ENCODE measurements at regions not wholly inside any gene's neighbourhood (a gene's known extent, or its start where the extent isn't known, plus 50 kb on each side); places are given as distances from the start of the nearest gene placed in this dataset.

GRCh38 chr3:161950318-161950868, 453.8 kb downstream of the OTOL1 start:
- no peak overlapping the region for H3K27ac ChIP-seq (ENCODE audit: low read length)

GRCh38 chr3:161957467-161957866, 460.9 kb downstream of the OTOL1 start:
- no peaks in the 10 kb centered on the region for H3K9me2 ChIP-seq (replicated peaks; ENCODE audit: low read length)
- CTCF ChIA-PET = no interaction called here
- peak; percentile 51; the same call in 1 of the 2 replicates for ATAC-seq
- POLR2A ChIA-PET (ENCODE audit: unreplicated experiment) = interaction anchor here (0.6 kb wide), 1 partner anchor 63 kb away, joined by 4 read pairs; no protein-coding TSS in a partner anchor
- no peak overlapping the region for H3K4me3 ChIP-seq (ENCODE audit: low read length)
- peak; percentile 18 for DNase-seq
- TF ChIP-seq EZH2 (IDR thresholded peaks at IDR 0.05; ENCODE audit: low read length, unreplicated experiment) = no peak
- no peak for TF ChIP-seq EZH2phosphoT487 (IDR thresholded peaks at IDR 0.05; ENCODE audit: borderline replicate concordance, low read length)
- TF ChIP-seq CTCF (conservative IDR thresholded peaks at IDR 0.05; ENCODE audit: low read depth, low read length) = no peak
- H3K4me1 ChIP-seq (ENCODE audit: insufficient read depth, low read length) = no peaks in the 10 kb centered on the region
- H3K4me2 ChIP-seq (ENCODE audit: low read length) = no peak overlapping the region
- no peaks in the 10 kb centered on the region for H3K36me3 ChIP-seq (ENCODE audit: low read depth, low read length)
- H3K27ac ChIP-seq (ENCODE audit: low read length) = no peak overlapping the region
- H3F3A ChIP-seq (ENCODE audit: low read length, unreplicated experiment) = no peaks in the 10 kb centered on the region
- no peaks in the 10 kb centered on the region for H3K79me2 ChIP-seq (ENCODE audit: low read length)
- H3K9ac ChIP-seq (ENCODE audit: low read length) = no peak overlapping the region
- no TSS peak for BruUV-seq (replicated peaks)
- no peaks in the 10 kb centered on the region for H3K9me3 ChIP-seq (ENCODE audit: low read length)
- H3K27me3 ChIP-seq (ENCODE audit: low read length) = no peaks in the 10 kb centered on the region
- H2AFZ ChIP-seq (ENCODE audit: low read length) = no peak overlapping the region
- H4K20me1 ChIP-seq (ENCODE audit: low read length) = no peaks in the 10 kb centered on the region
- intact Hi-C loops (cut with micrococcal nuclease) = no loop called here

More at GRCh38 chr3:161950318-161950868, 453.8 kb downstream of the OTOL1 start:
- DNase-seq (no peak), ATAC-seq (no peak)
- H3K79me2 ChIP-seq (ENCODE audit: low read length) = no peaks in the 10 kb centered on the region
- H3F3A ChIP-seq (ENCODE audit: low read length, unreplicated experiment) = no peaks in the 10 kb centered on the region
- H3K4me1 ChIP-seq (ENCODE audit: insufficient read depth, low read length) = 0 out of 2 replicates have a peak, but pooled peaks cover 7% of the 10 kb centered on the region
- H3K9me3 ChIP-seq (ENCODE audit: low read length) = no peaks in the 10 kb centered on the region
- intact Hi-C loops (cut with micrococcal nuclease) = no loop called here
- no peak overlapping the region for H3K9ac ChIP-seq (ENCODE audit: low read length)
- CTCF ChIA-PET = no interaction called here
- no peaks in the 10 kb centered on the region for H3K36me3 ChIP-seq (ENCODE audit: low read depth, low read length)
- no peaks in the 10 kb centered on the region for H3K27me3 ChIP-seq (ENCODE audit: low read length)
- H2AFZ ChIP-seq (ENCODE audit: low read length) = no peak overlapping the region
- POLR2A ChIA-PET (ENCODE audit: unreplicated experiment) = no interaction called here
- no peaks in the 10 kb centered on the region for H3K9me2 ChIP-seq (replicated peaks; ENCODE audit: low read length)
- BruUV-seq (replicated peaks) = no TSS peak
- no peaks in the 10 kb centered on the region for H4K20me1 ChIP-seq (ENCODE audit: low read length)
- no peak for TF ChIP-seq CTCF (conservative IDR thresholded peaks at IDR 0.05; ENCODE audit: low read depth, low read length)
- TF ChIP-seq EZH2phosphoT487 (IDR thresholded peaks at IDR 0.05; ENCODE audit: borderline replicate concordance, low read length) = no peak
- TF ChIP-seq EZH2 (IDR thresholded peaks at IDR 0.05; ENCODE audit: low read length, unreplicated experiment) = no peak
- no peak overlapping the region for H3K4me3 ChIP-seq (ENCODE audit: low read length)
- H3K4me2 ChIP-seq (ENCODE audit: low read length) = no peak overlapping the region

- ATAC-seq = no peak
- no TSS peak for BruUV-seq (replicated peaks)
Observed at GRCh38 chr3:161964857-161965256, 468.2 kb downstream of the OTOL1 start.

More at GRCh38 chr3:161964857-161965256, 468.2 kb downstream of the OTOL1 start:
- no peak overlapping the region for H2AFZ ChIP-seq (ENCODE audit: low read length)
- H3K27me3 ChIP-seq (ENCODE audit: low read length) = no peaks in the 10 kb centered on the region
- TF ChIP-seq EZH2phosphoT487 (IDR thresholded peaks at IDR 0.05; ENCODE audit: borderline replicate concordance, low read length) (no peak), EZH2 (IDR thresholded peaks at IDR 0.05; ENCODE audit: low read length, unreplicated experiment) (no peak), CTCF (conservative IDR thresholded peaks at IDR 0.05; ENCODE audit: low read depth, low read length) (no peak)
- ChIA-PET CTCF (no interaction called here), POLR2A (ENCODE audit: unreplicated experiment) (no interaction called here)
- 0 out of 2 replicates have a peak, but pooled peaks cover 5% of the 10 kb centered on the region for H3K4me1 ChIP-seq (ENCODE audit: insufficient read depth, low read length)
- intact Hi-C loops (cut with micrococcal nuclease) = no loop called here
- no peaks in the 10 kb centered on the region for H3F3A ChIP-seq (ENCODE audit: low read length, unreplicated experiment)
- no peak for DNase-seq
- no peaks in the 10 kb centered on the region for H3K36me3 ChIP-seq (ENCODE audit: low read depth, low read length)
- no peak overlapping the region for H3K9ac ChIP-seq (ENCODE audit: low read length)
- no peak overlapping the region for H3K27ac ChIP-seq (ENCODE audit: low read length)
- no peaks in the 10 kb centered on the region for H3K9me3 ChIP-seq (ENCODE audit: low read length)
- no peaks in the 10 kb centered on the region for H3K79me2 ChIP-seq (ENCODE audit: low read length)
- no peaks in the 10 kb centered on the region for H4K20me1 ChIP-seq (ENCODE audit: low read length)
- H3K4me2 ChIP-seq (ENCODE audit: low read length) = no peak overlapping the region
- H3K9me2 ChIP-seq (replicated peaks; ENCODE audit: low read length) = no peaks in the 10 kb centered on the region
- H3K4me3 ChIP-seq (ENCODE audit: low read length) = no peak overlapping the region
